Ascending aorta (tissue), 2 donors: ENCODE measurements at regions not wholly inside any gene's neighbourhood (a gene's known extent, or its start where the extent isn't known, plus 50 kb on each side); places are given as distances from the start of the nearest gene placed in this dataset.

Source experiments
- DNase-seq, 2 donors: peaks; one replicate each; pipeline ENCODE4 v3.0.0-alpha.2; 2019; ENCODE audit warnings: low spot score in 2 of 2
- H3K27ac ChIP-seq, 2 donors: fragments of 200-600 bp; sonication (generic); one replicate each; pipeline ENCODE4 v1.5.1; 2016 to 2017; ENCODE audit warnings: mild to moderate bottlenecking in 1 of 2
- H3K27me3 ChIP-seq: fragments of 200-600 bp; sonication (generic); one replicate; pipeline ENCODE4 v1.5.1; 2017
- H3K36me3 ChIP-seq, 2 donors: fragments of 200-600 bp; sonication (generic); one replicate each; pipeline ENCODE4 v1.5.1; 2016
- H3K4me1 ChIP-seq, 2 donors: fragments of 200-600 bp; sonication (generic); one replicate each; pipeline ENCODE4 v1.5.1; 2016 to 2017; ENCODE audit warnings: mild to moderate bottlenecking in 1 of 2
- H3K4me3 ChIP-seq, 2 donors: fragments of 200-600 bp; sonication (generic); one replicate each; pipeline ENCODE4 v1.5.1; 2016 to 2017; ENCODE audit warnings: mild to moderate bottlenecking in 1 of 2
- H3K9me3 ChIP-seq, 2 donors: fragments of 200-600 bp; sonication (generic); one replicate each; pipeline ENCODE4 v1.5.1; 2016
- intact Hi-C: fragments of 100-400 bp; cut with DNase I; formaldehyde crosslinking; loops from one replicate; pipeline ENCODE4 v1.15.1; 2023
- TF ChIP-seq, protein P1 (sequence below), 3 experiments: fragments of 200-600 bp in 2 of 3; fragments of 450-650 bp in 1 of 3; sonication (generic) in 2 of 3; IDR thresholded peaks; one replicate each; pipeline ENCODE4 v1.5.1; 2016 to 2019; ENCODE audit warnings: antibody characterized with exemption in 3 of 3, mild to moderate bottlenecking in 1 of 3, moderate library complexity in 1 of 3

DNA sequence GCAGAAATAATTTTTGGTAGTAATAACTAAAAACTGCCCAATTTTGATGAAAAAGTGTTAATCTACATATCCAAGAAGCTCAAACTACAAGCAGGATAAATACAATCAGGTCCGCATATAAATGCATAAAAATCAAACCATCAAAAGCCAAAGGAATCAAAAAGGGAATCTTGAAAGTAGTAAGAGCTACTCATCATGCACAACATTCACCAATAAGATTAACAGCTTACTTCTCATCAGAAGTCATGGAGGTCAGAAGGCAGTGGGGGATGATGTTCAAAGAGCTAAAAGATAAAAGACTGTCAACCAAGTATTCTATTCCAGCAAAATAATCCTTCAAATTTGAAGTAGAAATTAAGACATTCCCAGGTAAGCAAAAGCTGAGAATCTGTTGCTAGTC is 76.4 kb downstream of the CRPPA start:
- Histone ChIP-seq H3K36me3 (no peaks in the 10 kb centered on the region), H3K9me3 (peaks cover 0 to 8% of the 10 kb centered on the region in 2 donors), H3K27me3 (no peaks in the 10 kb centered on the region), H3K4me3 (no peak overlapping the region), H3K27ac (no peak overlapping the region), H3K4me1 (no peaks in the 10 kb centered on the region)
- TF ChIP-seq, protein P1, sequence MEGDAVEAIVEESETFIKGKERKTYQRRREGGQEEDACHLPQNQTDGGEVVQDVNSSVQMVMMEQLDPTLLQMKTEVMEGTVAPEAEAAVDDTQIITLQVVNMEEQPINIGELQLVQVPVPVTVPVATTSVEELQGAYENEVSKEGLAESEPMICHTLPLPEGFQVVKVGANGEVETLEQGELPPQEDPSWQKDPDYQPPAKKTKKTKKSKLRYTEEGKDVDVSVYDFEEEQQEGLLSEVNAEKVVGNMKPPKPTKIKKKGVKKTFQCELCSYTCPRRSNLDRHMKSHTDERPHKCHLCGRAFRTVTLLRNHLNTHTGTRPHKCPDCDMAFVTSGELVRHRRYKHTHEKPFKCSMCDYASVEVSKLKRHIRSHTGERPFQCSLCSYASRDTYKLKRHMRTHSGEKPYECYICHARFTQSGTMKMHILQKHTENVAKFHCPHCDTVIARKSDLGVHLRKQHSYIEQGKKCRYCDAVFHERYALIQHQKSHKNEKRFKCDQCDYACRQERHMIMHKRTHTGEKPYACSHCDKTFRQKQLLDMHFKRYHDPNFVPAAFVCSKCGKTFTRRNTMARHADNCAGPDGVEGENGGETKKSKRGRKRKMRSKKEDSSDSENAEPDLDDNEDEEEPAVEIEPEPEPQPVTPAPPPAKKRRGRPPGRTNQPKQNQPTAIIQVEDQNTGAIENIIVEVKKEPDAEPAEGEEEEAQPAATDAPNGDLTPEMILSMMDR (IDR thresholded peaks at IDR 0.05) = no peak
- no peak for DNase-seq
- intact Hi-C loops = no loop called here

- intact Hi-C loops = no loop called here
- no peak overlapping the region for H3K27ac ChIP-seq
- H3K4me3 ChIP-seq = no peak overlapping the region
- no peaks in the 10 kb centered on the region for H3K36me3 ChIP-seq
- no peak for DNase-seq
- TF ChIP-seq, protein P1 (IDR thresholded peaks at IDR 0.05) = no peak
- H3K9me3 ChIP-seq = peaks cover 0 to 3% of the 10 kb centered on the region in 2 donors
- H3K4me1 ChIP-seq = no peaks in the 10 kb centered on the region
- H3K27me3 ChIP-seq = no peaks in the 10 kb centered on the region
Measured at GRCh38 chr7:16343612-16344011, 77.7 kb downstream of the CRPPA start.

- H3K27ac ChIP-seq = no peak overlapping the region
- peaks cover 3 to 24% of the 10 kb centered on the region in 2 donors for H3K9me3 ChIP-seq
- no peak for DNase-seq
- intact Hi-C loops = no loop called here
- H3K4me1 ChIP-seq = no peaks in the 10 kb centered on the region
- TF ChIP-seq, protein P1 (IDR thresholded peaks at IDR 0.05) = no peak
- H3K27me3 ChIP-seq = no peaks in the 10 kb centered on the region
- no peak overlapping the region for H3K4me3 ChIP-seq
- H3K36me3 ChIP-seq = no peaks in the 10 kb centered on the region
Measured at GRCh38 chr7:16338065-16338464, 83.3 kb downstream of the CRPPA start.

GRCh38 chr7:16326106-16326505 is 95.2 kb downstream of the CRPPA start:
- H3K4me1 ChIP-seq = no peaks in the 10 kb centered on the region
- no peak overlapping the region for H3K4me3 ChIP-seq
- no peaks in the 10 kb centered on the region for H3K9me3 ChIP-seq
- intact Hi-C loops = no loop called here
- H3K36me3 ChIP-seq = no peaks in the 10 kb centered on the region
- no peak for DNase-seq
- TF ChIP-seq, protein P1 (IDR thresholded peaks at IDR 0.05) = no peak
- no peaks in the 10 kb centered on the region for H3K27me3 ChIP-seq
- H3K27ac ChIP-seq = no peak overlapping the region

- no peaks in the 10 kb centered on the region for H3K27me3 ChIP-seq
- DNase-seq = no peak
- H3K4me1 ChIP-seq = no peaks in the 10 kb centered on the region
- TF ChIP-seq, protein P1 (IDR thresholded peaks at IDR 0.05) = no peak
- H3K36me3 ChIP-seq = no peaks in the 10 kb centered on the region
- H3K4me3 ChIP-seq = no peak overlapping the region
- intact Hi-C loops = no loop called here
- H3K9me3 ChIP-seq = no peaks in the 10 kb centered on the region
- H3K27ac ChIP-seq = no peak overlapping the region
Measured at GRCh38 chr7:16323313-16323712, 98.0 kb downstream of the CRPPA start.

- no peaks in the 10 kb centered on the region for H3K27me3 ChIP-seq
- no peaks in the 10 kb centered on the region for H3K4me1 ChIP-seq
- H3K4me3 ChIP-seq = no peak overlapping the region
- no peak for DNase-seq
- TF ChIP-seq, protein P1 (IDR thresholded peaks at IDR 0.05) = no peak
- intact Hi-C loops = no loop called here
- H3K9me3 ChIP-seq = no peaks in the 10 kb centered on the region
- no peaks in the 10 kb centered on the region for H3K36me3 ChIP-seq
- no peak overlapping the region for H3K27ac ChIP-seq
Measured at GRCh38 chr7:16320099-16320660, 101.2 kb downstream of the CRPPA start.
